Lung (tissue), 11 donors: ENCODE measurements at regions not wholly inside any gene's neighbourhood (a gene's known extent, or its start where the extent isn't known, plus 50 kb on each side); places are given as distances from the start of the nearest gene placed in this dataset.

ENCODE experiments used
- ATAC-seq: fragments of 200-7000 bp; cut with Tn5 transposase; one replicate; pipeline ENCODE4 v1.9.1; 2020; ENCODE audit warnings: moderate number of reproducible peaks; ENCODE audit not compliant: insufficient read depth, low FRiP score
- DNase-seq, 3 donors: peaks; one replicate each; pipeline ENCODE4 v3.0.0-alpha.2; 2013 to 2017
- H3K27ac ChIP-seq, 2 donors: one replicate each; pipeline ENCODE4 v1.5.1; 2013; ENCODE audit warnings: mild to moderate bottlenecking in 2 of 2, moderate library complexity in 2 of 2, control low read depth in 1 of 2, inconsistent platforms in 1 of 2, low read depth in 1 of 2, low read length in 1 of 2
- H3K27me3 ChIP-seq, 3 donors: one replicate each; pipeline ENCODE4 v1.5.1; 2013; ENCODE audit warnings: low read length in 2 of 3; ENCODE audit not compliant: control insufficient read depth in 3 of 3, insufficient read depth in 3 of 3
- H3K36me3 ChIP-seq, 4 donors: one replicate each; pipeline ENCODE4 v1.5.1; 2013; ENCODE audit warnings: low read length in 4 of 4, mild to moderate bottlenecking in 1 of 4, moderate library complexity in 1 of 4; ENCODE audit not compliant: control insufficient read depth in 4 of 4, insufficient read depth in 4 of 4
- H3K4me1 ChIP-seq, 5 donors: one replicate each; pipeline ENCODE4 v1.5.1; 2013; ENCODE audit warnings: low read length in 5 of 5, mild to moderate bottlenecking in 2 of 5, moderate library complexity in 1 of 5; ENCODE audit not compliant: control insufficient read depth in 5 of 5, insufficient read depth in 5 of 5
- H3K4me3 ChIP-seq: one replicate; pipeline ENCODE4 v1.5.1; 2013; ENCODE audit warnings: mild to moderate bottlenecking, control low read depth, moderate library complexity
- H3K9ac ChIP-seq, 2 donors: one replicate each; pipeline ENCODE4 v1.5.1; 2013; ENCODE audit warnings: low read length in 2 of 2, control low read depth in 1 of 2; ENCODE audit not compliant: insufficient read depth in 1 of 2
- H3K9me3 ChIP-seq, 4 donors: one replicate each; pipeline ENCODE4 v1.5.1; 2013; ENCODE audit warnings: low read length in 3 of 4, mild to moderate bottlenecking in 1 of 4, moderate library complexity in 1 of 4; ENCODE audit not compliant: control insufficient read depth in 4 of 4, insufficient read depth in 3 of 4
- WGBS, 2 donors: extraction: QIAGEN DNeasy Blood & Tissue Kit; methylation state at CpG; one replicate each; pipeline ENCODE4 v1.1.7; 2013; 5-methylcytosine and 5-hydroxymethylcytosine counted together
- TF ChIP-seq, protein P1 (sequence below): IDR thresholded peaks from 2 replicates; pipeline ENCODE4 v1.5.1; 2012; ENCODE audit warnings: mild to moderate bottlenecking; ENCODE audit errors: control extremely low read depth, extremely low read depth
- donor health status: control.
- donor health status: control.
- donor health status: Bipolar disorder and iron deficiency.
- donor health status: healthy.
- donor health status: DM: yes; HTN: yes; CAD: no.

DNA sequence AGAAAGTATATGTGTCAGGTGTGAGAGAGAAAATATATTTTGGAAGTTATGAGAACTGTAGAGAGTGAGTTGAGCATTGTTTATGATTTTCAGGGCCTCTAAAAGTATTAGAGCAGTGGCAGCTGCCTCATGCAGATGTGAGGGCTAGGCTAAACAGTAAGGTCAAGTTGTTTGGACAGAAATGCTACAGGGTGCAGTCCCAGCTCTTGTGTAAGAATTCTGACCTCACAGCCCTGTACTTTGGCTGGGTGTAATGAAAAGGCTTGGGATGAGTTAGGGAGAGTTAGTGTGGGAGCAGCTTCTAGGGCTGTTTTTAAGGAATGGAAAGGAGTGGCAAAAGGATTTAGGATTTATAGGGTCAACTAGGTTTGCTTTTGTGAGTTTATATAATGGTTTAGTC lies 764.8 kb upstream of the ADGRB3 start:
- no peaks in the 10 kb centered on the region for H3K36me3 ChIP-seq
- H3K9ac ChIP-seq, result no peak overlapping the region
- no peaks in the 10 kb centered on the region for H3K27me3 ChIP-seq
- ATAC-seq, result no peak
- no peak for DNase-seq
- no peak overlapping the region for H3K4me3 ChIP-seq
- no peaks in the 10 kb centered on the region for H3K9me3 ChIP-seq
- no peaks in the 10 kb centered on the region for H3K4me1 ChIP-seq
- TF ChIP-seq, protein P1, sequence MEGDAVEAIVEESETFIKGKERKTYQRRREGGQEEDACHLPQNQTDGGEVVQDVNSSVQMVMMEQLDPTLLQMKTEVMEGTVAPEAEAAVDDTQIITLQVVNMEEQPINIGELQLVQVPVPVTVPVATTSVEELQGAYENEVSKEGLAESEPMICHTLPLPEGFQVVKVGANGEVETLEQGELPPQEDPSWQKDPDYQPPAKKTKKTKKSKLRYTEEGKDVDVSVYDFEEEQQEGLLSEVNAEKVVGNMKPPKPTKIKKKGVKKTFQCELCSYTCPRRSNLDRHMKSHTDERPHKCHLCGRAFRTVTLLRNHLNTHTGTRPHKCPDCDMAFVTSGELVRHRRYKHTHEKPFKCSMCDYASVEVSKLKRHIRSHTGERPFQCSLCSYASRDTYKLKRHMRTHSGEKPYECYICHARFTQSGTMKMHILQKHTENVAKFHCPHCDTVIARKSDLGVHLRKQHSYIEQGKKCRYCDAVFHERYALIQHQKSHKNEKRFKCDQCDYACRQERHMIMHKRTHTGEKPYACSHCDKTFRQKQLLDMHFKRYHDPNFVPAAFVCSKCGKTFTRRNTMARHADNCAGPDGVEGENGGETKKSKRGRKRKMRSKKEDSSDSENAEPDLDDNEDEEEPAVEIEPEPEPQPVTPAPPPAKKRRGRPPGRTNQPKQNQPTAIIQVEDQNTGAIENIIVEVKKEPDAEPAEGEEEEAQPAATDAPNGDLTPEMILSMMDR, result no peak
- H3K27ac ChIP-seq, result no peak overlapping the region

DNA sequence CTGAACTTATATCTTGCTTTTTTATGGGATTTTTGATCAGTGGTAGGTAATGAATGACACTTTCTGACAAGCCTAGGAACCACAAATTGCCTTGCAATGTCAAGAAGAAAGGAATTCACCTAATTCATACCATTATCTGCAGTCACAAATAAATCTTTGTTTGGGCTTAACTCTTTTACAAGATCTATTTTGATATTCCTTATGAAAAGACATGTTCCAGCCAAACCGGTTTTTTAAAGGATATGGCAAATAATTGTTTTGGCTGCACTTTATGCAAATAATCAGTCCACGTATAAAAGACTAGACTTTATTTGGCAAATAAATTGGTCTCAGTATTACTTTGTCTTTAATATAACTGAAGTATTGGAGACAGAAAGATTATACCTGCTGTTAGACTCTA lies 771.7 kb upstream of the ADGRB3 start:
- Histone ChIP-seq H3K27me3 (no peaks in the 10 kb centered on the region), H3K4me3 (no peak overlapping the region), H3K9ac (no peak overlapping the region), H3K36me3 (no peaks in the 10 kb centered on the region), H3K27ac (no peak overlapping the region), H3K4me1 (no peaks in the 10 kb centered on the region), H3K9me3 (no peaks in the 10 kb centered on the region)
- 70 to 77% methylated on average over 2 of the region's 2 CpGs for WGBS, 2 donors
- ATAC-seq (no peak), DNase-seq (peak in 1 of 3 donors; percentile 1)
- TF ChIP-seq, protein P1, result no peak

DNA sequence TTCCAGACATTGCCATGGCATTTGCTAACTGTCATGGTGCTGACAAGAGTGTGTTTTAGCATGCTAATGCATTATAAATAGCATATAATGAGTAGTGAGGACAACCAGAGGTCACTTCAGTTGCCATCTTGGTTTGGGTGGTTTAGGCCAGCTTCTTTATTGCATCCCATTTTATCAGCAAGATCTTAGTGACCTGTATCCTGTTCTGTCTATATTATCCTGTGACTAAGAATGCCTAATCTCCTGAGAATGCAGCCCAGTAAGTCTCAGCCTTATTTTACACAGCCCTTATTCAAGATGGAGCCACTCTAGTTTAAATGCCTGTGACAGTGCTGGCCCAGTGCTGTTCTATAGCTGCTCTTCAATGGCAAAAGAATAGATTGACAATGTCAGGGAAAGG lies 781.0 kb upstream of the ADGRB3 start:
- no peaks in the 10 kb centered on the region for H3K36me3 ChIP-seq
- H3K4me3 ChIP-seq, result no peak overlapping the region
- ATAC-seq, result no peak
- no peak overlapping the region for H3K9ac ChIP-seq
- no peak for DNase-seq
- TF ChIP-seq, protein P1, result no peak
- no peaks in the 10 kb centered on the region for H3K9me3 ChIP-seq
- no peaks in the 10 kb centered on the region for H3K27me3 ChIP-seq
- H3K4me1 ChIP-seq, result no peaks in the 10 kb centered on the region
- no peak overlapping the region for H3K27ac ChIP-seq

DNA sequence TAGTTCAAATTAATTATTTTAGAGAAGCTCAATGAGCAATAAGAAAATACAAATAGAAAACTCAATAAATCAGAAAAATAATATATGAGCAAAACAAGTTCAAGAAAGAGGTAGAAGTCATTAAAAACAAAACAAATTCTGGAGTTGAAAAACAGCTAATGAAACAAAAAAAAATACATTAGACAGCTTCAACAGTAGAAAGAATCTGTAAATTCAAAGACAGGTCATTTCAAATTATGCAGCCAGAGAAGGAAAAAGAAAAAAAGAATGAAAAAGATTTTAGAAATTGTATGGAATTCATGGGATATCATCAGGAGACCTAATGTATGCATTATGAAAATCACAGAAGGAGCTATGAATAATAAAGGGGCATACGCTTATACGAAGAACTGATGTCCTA lies 795.3 kb upstream of the ADGRB3 start:
- Histone ChIP-seq H3K9ac (no peak overlapping the region), H3K4me3 (no peak overlapping the region), H3K27me3 (no peaks in the 10 kb centered on the region), H3K9me3 (peaks cover 0 to 4% (median 1%) of the 10 kb centered on the region in 4 donors), H3K36me3 (no peaks in the 10 kb centered on the region), H3K27ac (no peak overlapping the region), H3K4me1 (no peaks in the 10 kb centered on the region)
- TF ChIP-seq, protein P1, result no peak
- ATAC-seq, result no peak
- DNase-seq, result no peak
- WGBS, 2 donors, result 91 to 92% methylated on average over 2 of the region's 2 CpGs
